ENCODE measurements at regions not wholly inside any gene's neighbourhood (a gene's known extent, or its start where the extent isn't known, plus 50 kb on each side); places are given as distances from the start of the nearest gene placed in this dataset.

DNA sequence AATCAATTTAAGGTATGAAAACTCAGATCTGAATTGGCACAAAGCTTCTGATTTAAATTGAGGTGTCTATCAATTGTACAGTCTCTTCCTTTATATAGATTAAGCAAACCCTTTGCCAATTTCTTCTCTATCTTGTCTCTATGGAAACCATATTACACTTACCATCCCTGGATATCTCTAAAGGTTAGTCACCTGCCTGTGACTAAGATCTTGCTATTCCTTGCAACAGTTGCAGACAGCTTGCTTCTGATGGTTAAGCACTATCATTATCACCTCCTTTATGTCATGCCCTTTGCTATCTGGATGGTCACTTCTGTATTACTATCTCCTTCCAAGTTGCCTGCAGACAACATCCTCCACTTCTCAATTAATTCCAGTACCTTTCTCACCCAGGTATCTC lies 998.6 kb upstream of the B3GALT2 start:
- no peak for DNase-seq

DNA sequence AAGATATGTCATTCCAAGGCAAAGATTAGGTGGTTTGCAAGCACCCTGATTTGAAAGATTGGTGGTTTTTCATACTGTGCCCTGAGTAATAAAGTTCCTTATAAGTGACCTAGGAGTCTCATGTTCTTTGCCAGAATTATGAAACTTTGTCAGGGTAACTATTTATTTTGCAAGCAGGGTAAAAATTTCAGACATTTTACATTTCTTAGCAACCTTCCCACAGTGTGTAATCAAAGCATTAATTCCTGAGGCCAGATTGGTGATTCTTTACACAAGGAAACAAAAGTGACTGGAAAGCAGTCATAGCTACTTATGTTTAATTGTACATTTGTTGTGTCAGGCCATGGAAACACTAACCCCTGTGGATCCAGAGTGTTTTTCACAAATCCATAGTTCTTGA lies 998.0 kb upstream of the B3GALT2 start:
- DNase-seq, result no peak

DNA sequence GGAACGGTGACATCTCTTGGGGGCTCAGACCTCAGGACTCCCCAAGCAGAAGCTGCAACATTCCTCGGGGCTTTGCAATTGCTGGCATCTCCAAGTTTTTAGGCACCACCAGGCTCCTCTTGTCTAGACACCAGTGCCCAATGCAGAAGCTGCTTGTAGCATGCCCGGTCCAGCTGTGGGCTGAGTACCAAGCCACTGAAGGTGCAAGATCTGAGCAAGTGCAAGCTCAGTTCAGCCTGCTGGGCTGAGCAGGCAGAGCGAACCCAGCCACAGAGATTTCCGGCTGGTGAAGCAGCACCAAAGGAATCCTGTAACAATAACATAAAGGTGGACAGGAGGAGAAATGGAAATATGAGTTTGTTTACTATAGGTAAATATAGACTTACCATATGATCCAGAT lies 995.4 kb upstream of the B3GALT2 start:
- no peak for DNase-seq

DNA sequence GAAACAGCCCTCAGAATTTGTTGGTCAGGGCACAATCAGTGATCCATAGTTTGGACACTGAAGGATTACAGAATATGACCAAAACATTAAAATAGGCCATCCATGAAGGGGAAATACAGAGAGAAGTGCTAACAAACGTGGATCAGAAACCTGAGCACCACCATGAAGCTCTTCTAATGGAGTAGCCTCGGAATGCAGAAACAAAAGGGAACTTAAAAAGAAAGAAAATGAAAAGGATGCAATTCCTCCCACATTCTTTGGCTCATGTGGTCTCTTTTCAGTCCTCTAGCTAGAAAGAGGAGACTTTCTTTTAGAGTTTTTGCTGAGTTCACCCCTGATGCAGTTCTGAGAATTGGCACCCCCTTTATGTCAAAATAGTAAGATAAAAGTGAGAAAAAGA lies 989.8 kb upstream of the B3GALT2 start:
- DNase-seq, result no peak

DNA sequence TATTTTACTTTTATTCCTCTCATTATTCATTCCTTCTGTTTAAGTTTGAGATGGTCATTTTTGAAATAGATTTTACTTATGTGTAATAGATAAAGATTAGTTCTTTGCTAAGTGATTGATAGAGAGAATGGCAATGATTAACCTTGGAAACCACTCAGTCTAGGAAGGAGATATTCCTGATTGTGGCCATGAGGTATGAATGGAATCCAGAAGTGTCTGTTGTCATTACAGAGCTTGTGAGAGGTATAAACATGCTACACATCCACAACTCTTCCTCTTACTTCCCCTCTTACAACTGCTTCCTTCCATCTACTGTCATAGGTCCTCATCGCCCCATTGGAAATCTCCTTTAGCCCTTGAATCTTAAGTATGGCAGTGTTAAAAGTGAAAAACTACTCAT lies 988.8 kb upstream of the B3GALT2 start:
- DNase-seq, result no peak

DNA sequence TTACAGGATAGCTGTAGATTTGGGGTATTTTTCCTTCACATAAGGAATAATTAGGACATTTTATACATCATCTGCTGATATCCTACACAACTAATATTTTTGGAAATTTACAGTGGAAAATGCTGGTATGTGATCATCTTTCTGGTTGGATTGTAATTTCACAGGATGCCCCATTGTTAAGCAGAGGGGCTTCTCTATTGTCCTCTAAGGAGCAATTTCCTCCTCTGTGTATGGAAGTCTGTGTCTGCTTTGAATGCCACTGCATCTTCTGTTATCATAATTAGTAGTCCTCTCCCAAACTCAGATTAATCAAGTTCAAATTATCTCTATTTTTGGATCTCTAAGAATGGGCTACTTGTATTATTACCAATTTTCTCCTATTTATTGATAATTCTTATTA lies 988.1 kb upstream of the B3GALT2 start:
- DNase-seq, result no peak

DNA sequence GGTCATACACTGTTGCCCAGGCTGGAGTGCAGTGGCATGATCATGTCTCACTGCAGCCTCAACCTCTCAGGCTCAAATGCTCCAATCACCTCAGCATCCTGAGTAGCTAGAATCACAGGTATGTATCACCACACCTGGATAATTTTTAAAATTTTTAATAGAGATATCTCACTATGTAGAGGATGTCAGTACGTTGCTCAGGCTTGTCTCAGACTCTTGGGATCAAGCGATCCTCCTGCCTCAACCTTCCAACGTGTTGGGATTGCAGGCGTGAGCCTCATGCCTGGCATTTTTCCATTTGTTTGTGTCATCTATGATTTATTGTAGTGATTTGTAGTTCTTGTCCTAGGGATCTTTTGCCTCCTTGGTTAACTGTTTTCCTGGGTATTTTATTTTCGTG lies 985.2 kb upstream of the B3GALT2 start:
- no peak for DNase-seq

DNA sequence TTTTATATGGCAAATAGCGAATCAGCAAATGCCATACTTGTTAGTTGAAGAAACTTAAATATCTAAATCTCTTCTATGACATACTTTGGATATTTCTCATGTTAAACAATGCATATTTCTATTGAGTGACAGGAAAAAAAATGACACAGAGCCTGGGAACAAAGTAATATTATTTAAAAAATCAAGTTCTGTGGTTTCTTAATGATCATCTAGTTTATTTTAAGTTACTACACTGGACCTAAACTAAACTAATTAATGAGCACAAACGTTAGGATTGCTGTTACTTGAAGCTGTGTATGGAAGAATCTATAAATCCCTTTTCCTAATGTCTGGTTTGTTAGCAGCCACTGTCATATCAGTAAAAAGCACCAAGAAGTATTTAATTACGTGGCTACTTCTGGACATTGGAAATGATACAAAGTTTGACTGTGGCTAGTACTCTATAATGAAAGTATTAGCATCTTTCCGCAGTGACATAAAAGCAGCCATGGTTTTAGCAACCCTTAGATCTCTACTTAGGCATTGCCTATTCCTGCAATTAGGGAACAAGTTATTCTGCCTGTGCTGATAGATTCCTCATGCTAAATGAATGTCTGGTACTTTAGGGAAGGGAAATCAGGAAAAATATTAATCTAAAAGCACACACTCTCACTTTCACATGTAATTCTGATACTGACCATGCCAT lies 981.7 kb upstream of the B3GALT2 start:
- no peak for DNase-seq

DNA sequence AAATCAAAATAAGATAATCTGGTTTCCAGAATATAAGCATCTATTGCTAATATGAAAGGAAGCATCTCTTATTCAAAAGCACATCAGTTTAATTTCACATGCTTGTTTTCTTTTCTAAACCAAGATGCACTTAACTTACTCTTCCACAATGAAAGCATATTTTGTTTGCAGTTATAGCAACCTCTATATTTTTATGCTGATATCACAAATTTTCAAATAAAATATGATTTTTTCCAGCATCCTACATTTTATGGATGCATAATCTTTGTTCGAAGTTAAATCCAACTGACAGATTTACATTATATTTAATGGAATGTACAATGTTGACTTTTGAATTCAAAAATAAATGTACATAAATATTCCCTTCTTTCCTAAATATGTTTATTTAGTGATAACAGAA lies 978.3 kb upstream of the B3GALT2 start:
- DNase-seq, result no peak

DNA sequence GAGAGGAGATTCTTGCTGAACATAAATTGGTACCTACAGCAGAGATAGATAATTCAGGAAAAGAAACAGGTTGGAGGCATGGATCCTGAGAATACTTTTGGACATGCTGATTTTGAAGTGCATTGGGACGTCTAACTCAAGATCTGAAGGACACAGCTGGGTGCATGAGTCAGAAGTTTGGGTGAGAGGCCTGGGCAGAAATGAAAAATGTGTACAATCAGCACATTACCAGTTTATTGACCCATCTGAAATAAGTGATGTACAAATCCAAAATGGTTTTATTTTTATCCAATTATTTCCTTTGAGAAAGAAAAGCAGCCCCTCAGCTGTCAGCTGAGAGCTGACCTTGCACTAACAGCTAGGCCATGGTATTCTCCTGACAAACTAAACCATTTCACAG lies 975.2 kb upstream of the B3GALT2 start:
- no peak for DNase-seq

DNA sequence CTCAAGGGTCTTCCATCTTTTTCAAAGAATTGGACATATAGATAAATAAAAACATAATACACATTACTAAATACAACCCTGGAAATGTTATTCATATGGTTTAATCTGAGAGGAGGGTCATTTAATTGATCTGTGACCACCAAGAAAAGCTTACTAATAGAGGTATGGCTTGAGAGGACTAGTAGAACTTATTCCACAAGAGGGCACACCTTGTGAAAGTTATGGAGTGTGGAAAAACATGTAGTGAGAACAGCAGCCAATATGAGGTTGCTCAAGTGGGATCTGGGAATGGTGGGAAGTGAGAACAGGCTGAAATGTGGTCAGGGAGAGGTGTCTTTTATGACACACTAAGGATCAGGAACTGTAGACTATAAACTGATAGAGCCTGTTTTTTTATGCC lies 973.5 kb upstream of the B3GALT2 start:
- DNase-seq, result no peak

DNA sequence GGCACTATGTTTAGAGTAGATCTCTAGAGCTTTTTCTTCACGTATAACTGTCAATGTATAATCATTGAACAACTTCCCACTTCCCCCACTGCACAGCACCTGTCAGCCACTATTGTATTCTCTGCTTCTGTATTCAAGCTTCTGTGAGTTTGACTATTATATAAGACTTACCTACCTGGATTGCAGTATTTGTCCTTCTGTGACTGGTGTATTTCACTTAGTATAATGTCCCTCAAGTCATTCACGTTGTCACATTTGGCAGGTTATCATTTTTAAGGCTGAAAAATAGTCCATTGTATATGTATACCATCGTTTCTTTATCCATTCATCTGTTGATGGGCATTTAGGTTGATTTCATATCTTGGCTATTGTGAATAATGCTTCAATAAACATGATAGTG lies 969.5 kb upstream of the B3GALT2 start:
- no peak for DNase-seq

DNA sequence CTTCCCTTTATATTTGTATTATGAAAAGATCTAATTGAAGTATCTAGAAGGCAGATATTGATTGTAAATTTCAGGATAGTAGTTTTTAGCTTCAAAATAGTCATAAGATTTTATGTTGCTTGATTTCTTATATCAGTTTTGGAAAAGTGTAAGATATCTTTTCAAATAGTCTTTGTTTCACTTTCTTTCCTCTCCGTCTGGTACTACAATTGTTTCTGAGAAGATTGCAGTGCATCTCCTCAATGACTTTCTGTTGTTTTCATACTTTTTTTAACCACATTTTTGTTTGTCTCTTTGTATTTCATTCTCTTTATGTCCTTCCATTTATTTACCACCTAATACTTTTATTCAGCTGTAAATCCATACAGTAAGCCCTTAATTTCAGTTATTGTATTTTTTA lies 964.6 kb upstream of the B3GALT2 start:
- DNase-seq, result no peak

DNA sequence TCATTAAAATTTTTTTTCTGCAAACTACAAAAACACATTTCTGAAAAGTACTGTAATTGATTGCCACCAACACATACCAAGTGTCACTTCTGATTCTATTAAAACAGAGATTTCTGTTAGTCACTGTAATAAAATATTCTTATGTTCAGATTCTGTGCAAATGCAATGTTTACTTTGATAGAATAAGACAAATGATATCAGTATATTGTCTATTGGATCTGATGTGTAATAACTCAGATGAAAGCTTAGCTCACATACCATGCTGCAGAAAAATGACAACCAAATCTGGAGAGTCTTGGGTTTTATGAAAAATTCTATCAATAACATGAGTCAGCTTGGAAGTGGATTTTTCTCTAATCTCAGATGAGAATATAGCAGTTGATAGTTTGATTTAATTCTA lies 963.8 kb upstream of the B3GALT2 start:
- no peak for DNase-seq

DNA sequence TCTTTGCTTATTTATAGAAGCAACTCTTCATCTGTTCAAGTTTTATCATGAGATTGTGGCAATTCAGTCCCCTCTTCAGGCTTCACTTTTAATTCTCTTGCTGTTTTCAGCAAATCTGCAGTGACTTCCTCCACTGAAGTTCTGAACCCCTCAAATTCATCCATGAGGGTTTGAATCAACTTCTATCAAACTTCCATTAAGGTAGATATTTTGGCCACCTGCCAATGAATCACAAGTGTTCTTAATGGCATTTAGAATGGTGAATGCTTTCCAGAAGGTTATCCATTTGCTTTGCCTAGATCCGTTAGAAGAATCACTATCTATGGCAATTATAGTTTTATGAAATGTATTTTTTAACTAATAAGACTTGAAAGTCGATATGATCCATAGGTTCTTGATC lies 946.7 kb upstream of the B3GALT2 start:
- DNase-seq, result no peak

DNA sequence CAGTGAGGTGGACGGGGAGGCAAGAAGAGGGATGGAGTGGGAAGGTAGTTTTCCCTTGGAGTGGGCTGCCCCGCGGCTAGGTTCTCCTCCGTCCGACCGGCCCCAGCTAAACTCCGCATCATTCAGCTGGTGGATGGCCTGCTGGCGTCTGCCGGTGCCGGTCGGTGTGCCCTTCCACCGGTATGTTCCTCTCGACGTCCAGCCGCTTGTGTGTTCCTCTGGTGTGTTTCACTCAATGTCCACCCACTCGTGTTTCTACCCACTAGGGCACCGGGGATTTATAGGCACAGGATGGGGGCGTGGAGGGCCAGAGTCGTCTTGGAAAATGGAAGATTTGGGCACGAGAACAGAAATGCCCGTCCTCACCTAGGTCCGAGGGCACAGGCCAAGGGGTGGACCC lies 931.7 kb upstream of the B3GALT2 start:
- DNase-seq, result no peak

DNA sequence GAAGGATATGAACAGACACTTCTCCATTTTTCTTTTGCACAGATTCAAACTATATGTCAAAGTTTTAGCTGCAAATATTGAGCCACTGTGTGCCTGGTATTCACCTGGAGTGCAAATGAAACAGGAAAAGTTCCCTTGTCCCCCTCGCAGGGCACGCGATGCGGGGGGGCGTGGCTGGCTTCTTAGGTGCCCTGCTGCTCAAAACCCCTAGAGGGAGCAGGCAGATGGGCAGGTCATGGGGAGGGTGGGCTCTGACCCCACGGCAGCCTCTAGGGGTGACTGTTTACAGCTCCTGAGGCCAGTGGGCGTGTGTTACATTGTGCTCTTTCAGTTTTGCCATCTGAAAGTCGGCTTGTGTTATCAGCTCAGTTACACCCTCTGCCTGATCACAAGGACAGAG lies 931.2 kb upstream of the B3GALT2 start:
- no peak for DNase-seq

DNA sequence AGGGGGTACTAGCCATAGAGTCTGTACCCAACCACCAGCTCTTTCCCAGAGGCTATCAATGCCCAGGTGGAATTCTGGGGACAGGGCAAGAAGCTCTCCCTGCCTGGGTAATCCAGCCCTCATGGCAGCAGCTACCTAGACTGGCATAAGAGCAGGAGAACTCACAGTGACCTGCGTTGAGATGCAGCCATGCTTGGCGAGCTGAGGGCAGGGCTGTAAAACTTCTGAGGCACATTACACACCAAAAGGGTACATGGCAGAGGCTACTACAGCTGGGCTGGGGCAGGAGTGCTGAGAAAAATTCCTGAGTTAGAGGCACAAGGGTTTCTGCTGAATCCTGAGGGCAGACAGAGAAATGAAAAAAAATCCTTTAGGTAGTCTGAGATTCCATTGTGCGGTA lies 927.9 kb upstream of the B3GALT2 start:
- DNase-seq, result no peak

DNA sequence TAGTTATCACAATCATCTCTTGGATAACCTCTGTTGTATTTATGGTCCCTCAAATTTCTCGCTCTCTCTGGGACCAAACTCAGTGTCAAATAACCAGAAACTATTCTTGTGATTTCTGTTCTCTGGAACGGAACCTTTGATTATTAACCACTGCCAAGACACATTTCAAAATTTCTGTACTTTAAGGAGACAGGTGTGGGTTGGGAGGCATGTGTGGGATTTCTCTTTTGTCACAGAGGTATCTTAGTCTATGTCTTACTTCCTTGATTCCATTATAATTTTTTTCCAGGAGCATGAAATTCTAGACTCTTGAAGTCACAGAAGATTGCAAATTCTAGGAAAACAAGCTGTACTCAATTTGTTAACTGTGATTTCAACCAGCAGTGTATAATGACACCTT lies 919.0 kb upstream of the B3GALT2 start:
- no peak for DNase-seq

DNA sequence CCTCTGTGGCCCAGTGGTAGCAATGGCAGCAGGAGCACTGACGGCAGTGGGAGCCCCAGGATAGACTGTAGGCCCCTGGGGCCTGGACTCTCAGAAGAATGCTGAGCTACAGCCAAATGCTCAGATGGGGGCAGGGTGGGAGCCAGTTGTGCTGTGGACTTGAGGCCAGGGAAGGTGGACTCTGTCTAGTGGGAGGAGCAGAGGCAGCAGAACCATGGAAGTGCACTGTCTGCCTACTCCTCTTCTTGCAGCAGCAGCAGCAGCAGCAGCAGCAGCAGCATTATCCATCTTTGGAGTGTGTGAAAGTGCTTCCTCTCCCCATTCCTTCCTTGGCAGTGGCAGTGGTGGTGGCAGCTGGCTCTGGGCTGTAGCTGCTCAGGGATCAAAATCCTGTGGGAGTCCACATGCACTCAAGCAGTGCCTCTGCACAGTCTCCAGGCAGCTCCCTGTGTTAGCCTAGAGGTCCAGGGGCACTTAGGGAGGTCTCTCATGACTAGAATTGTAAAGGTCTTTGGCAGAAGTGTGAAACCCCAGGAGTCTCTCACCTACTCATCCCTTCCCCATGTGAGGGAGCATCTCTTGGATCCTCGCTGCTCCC lies 917.9 kb upstream of the B3GALT2 start:
- no peak for DNase-seq

DNA sequence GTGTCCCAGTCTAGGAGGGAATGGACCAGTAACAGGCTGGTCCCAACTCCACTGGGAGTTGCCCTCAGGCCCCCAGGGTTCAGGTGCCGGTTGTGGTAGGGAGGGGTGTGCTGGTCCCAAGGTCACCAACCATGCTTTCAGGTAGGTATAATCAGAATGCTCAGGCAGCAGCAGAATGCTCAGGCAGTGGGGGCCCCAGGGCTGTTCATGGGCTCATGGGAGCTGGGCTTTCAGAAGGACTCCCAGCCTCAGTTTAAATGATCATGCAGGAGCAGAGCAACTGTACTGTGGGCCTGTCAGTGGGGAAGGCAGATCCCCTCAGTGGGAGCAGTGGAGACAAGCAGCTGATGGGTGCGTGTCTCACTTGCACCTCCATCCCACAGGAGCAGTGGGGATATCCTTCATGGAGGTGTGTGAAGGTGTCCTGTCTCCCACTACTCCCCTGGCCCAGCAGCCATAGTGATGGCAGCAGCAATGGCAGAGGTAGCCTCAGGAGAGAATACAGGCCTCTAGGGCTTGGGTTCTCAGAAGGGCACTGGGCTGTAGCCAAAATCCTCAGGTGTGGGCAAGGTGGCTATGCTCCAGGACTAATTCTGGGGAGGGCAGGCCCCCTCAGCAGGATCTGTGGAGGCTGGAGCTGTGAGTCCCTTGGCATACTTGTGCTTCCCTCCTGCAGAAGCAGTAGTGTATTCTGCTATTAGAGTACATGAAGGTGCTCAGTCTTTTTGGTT lies 917.3 kb upstream of the B3GALT2 start:
- DNase-seq, result no peak

DNA sequence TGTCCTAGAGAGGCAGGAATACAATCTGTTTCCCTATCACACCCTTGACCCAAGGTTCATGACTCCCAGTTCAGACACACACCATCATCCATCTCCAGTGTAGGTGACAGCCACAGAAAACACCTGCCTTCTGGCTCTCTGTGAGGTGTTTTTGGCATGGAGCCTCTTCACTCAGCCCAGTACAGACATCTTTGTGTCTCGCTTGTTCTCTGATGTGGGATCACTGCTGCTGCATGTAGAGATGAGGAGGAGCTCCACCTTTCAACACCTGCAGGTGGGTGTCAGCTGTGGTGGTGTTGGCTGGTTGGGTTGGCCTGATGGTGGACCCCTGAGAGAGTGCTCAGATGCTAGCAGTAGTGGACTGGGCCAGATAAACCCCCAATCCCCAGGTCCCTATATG lies 916.7 kb upstream of the B3GALT2 start:
- no peak for DNase-seq

DNA sequence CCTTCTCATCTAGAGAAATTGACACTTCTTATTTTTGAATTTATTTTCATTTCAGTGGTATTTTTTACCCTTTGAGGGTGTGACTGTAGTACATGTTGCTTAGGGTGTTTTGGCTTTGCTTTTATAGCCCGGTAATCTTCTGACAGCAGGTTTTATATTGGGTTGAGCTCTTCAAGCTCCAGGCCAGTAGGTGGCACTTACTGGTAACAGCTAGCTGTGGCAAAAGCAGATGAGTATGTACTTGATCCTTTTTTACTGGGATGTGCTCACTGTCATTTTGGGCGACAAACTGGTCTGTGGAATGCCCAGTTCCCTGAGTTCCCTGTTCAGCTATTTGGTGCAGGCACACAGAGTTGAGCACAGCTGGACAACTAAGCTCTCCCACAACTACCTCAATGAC lies 916.2 kb upstream of the B3GALT2 start:
- no peak for DNase-seq

DNA sequence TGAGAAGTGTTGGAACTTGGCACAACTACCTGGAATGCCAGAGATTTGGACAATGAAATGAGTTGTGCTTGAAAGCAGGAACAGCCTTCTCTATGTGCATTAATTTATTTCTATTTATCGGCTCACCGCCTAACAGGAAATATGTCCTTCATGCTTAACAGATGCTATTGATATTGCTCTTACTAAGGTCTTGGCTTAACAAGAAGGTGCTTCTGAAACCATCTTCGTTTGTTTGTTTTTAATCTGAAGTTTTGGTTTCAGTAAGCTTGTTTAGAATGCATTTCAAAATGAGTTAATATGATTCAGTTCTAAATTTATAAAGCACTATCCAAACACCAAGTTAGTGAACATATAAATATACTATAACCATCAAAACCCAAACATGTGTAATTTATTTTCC lies 898.3 kb upstream of the B3GALT2 start:
- no peak for DNase-seq

DNA sequence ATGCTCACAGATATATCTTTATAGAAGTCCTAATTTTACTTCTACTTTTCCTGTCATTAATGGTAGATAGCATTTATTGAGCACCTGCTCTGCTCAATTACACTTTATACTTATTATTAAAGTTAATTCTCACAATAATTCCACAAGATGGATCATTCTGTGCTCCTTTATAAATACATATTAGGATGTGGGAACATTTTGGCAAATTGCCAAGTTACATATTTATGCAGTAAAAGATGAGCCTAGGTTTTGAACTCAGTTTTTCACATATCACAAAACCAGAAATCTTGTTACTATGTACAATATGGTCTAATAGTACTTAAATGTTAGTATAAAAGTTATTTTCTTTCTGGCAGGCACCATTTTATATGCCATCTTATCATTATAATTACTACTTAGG lies 895.0 kb upstream of the B3GALT2 start:
- DNase-seq, result no peak

Data from T1000 (cell line).